Trophoblast cell (in vitro differentiated cells and primary cell): ENCODE measurements at regions not wholly inside any gene's neighbourhood (a gene's known extent, or its start where the extent isn't known, plus 50 kb on each side); places are given as distances from the start of the nearest gene placed in this dataset.

Source experiments
- DNase-seq, 2 donors: peaks; one replicate each; pipeline ENCODE4 v3.0.0-alpha.2; 2016
- H2AFZ ChIP-seq: 2 replicates; pipeline ENCODE4 v1.6.1; 2013; ENCODE audit warnings: low read length, moderate library complexity, mild to moderate bottlenecking; ENCODE audit not compliant: insufficient read depth, poor library complexity
- H2AK5ac ChIP-seq: 2 replicates; pipeline ENCODE4 v1.6.1; 2013; ENCODE audit warnings: mild to moderate bottlenecking, low read length
- H2BK120ac ChIP-seq: 2 replicates; pipeline ENCODE4 v1.6.1; 2013; ENCODE audit warnings: low read length, mild to moderate bottlenecking, moderate library complexity; ENCODE audit not compliant: insufficient read depth, poor library complexity
- H2BK12ac ChIP-seq: 2 replicates; pipeline ENCODE4 v1.6.1; 2013; ENCODE audit warnings: mild to moderate bottlenecking, low read length, moderate library complexity
- H2BK5ac ChIP-seq: 2 replicates; pipeline ENCODE4 v1.6.1; 2013; ENCODE audit warnings: low read length, low read depth, moderate library complexity, mild to moderate bottlenecking; ENCODE audit not compliant: poor library complexity
- H3K14ac ChIP-seq: 2 replicates; pipeline ENCODE4 v1.6.1; 2013; ENCODE audit warnings: mild to moderate bottlenecking, low read length
- H3K18ac ChIP-seq: 2 replicates; pipeline ENCODE4 v1.6.1; 2013; ENCODE audit warnings: mild to moderate bottlenecking, low read length
- H3K23ac ChIP-seq: 2 replicates; pipeline ENCODE4 v1.6.1; 2013; ENCODE audit warnings: low read length
- H3K27ac ChIP-seq: 2 replicates; pipeline ENCODE4 v1.5.1; 2013; ENCODE audit warnings: low read depth, mild to moderate bottlenecking, inconsistent platforms, low read length, moderate library complexity
- H3K27me3 ChIP-seq: 2 replicates; pipeline ENCODE4 v1.6.1; 2013; ENCODE audit warnings: inconsistent platforms, mild to moderate bottlenecking, low read length, moderate library complexity; ENCODE audit not compliant: insufficient read depth
- H3K36me3 ChIP-seq, 2 experiments: 1 replicate in 1 of 2; 2 replicates in 1 of 2; pipeline ENCODE4 v1.6.1; 2013; ENCODE audit warnings: low read length in 2 of 2, mild to moderate bottlenecking in 2 of 2, moderate library complexity in 1 of 2; ENCODE audit not compliant: insufficient read depth in 2 of 2, control insufficient read depth in 1 of 2
- H3K4ac ChIP-seq: 2 replicates; pipeline ENCODE4 v1.6.1; 2013; ENCODE audit warnings: low read depth, mild to moderate bottlenecking, low read length, moderate library complexity
- H3K4me1 ChIP-seq, 2 experiments: 1 replicate in 1 of 2; 2 replicates in 1 of 2; pipeline ENCODE4 v1.6.1; 2013; ENCODE audit warnings: low read length in 2 of 2, mild to moderate bottlenecking in 2 of 2, moderate library complexity in 1 of 2; ENCODE audit not compliant: insufficient read depth in 2 of 2, control insufficient read depth in 1 of 2
- H3K4me2 ChIP-seq: 2 replicates; pipeline ENCODE4 v1.6.1; 2013; ENCODE audit warnings: inconsistent platforms, mild to moderate bottlenecking, low read length, moderate library complexity
- H3K4me3 ChIP-seq: 2 replicates; pipeline ENCODE4 v1.5.1; 2013; ENCODE audit warnings: mild to moderate bottlenecking, low read depth, low read length, inconsistent platforms
- H3K79me1 ChIP-seq: one replicate; pipeline ENCODE4 v1.6.1; 2013; ENCODE audit warnings: low read length
- H3K79me2 ChIP-seq: 2 replicates; pipeline ENCODE4 v1.6.1; 2013; ENCODE audit warnings: low read length, mild to moderate bottlenecking; ENCODE audit not compliant: control insufficient read depth, insufficient read depth, poor library complexity
- H3K9ac ChIP-seq: 2 replicates; pipeline ENCODE4 v1.6.1; 2013; ENCODE audit warnings: mild to moderate bottlenecking, low read length
- H3K9me3 ChIP-seq: 2 replicates; pipeline ENCODE4 v1.6.1; 2013; ENCODE audit warnings: low read depth, mild to moderate bottlenecking, control low read depth, inconsistent platforms, low read length; ENCODE audit not compliant: insufficient read depth
- H4K12ac ChIP-seq: 2 replicates; pipeline ENCODE4 v1.6.1; 2013; ENCODE audit warnings: low read depth, mild to moderate bottlenecking, low read length, moderate library complexity
- H4K8ac ChIP-seq: 2 replicates; pipeline ENCODE4 v1.6.1; 2013; ENCODE audit warnings: low read depth, mild to moderate bottlenecking, low read length, moderate library complexity
- H4K91ac ChIP-seq: one replicate; pipeline ENCODE4 v1.6.1; 2013; ENCODE audit warnings: low read depth, mild to moderate bottlenecking, low read length, moderate library complexity
- WGBS: extraction: QIAGEN DNeasy Blood & Tissue Kit; methylation state at CpG from one replicate; pipeline ENCODE4 v1.1.7; 2013; ENCODE audit warnings: missing lambda C conversion rate; ENCODE audit not compliant: insufficient read length, insufficient coverage; ENCODE audit errors: extremely low coverage; 5-methylcytosine and 5-hydroxymethylcytosine counted together

- Histone ChIP-seq H4K8ac (no peak overlapping the region), H2BK5ac (no peak overlapping the region), H2AFZ (no peak overlapping the region), H3K9ac (no peak overlapping the region), H3K14ac (no peak overlapping the region), H3K27ac (no peak overlapping the region), H3K27me3 (no peaks in the 10 kb centered on the region), H2BK12ac (no peak overlapping the region), H3K9me3 (no peaks in the 10 kb centered on the region), H3K4ac (no peak overlapping the region), H3K4me3 (no peak overlapping the region), H3K79me1 (no peaks in the 10 kb centered on the region), H2AK5ac (no peak overlapping the region), H3K23ac (no peak overlapping the region), H3K4me1 (no peaks in the 10 kb centered on the region), H4K12ac (no peak overlapping the region), H3K18ac (no peak overlapping the region), H4K91ac (no peak overlapping the region), H2BK120ac (no peak overlapping the region), H3K36me3 (no peaks in the 10 kb centered on the region), H3K4me2 (no peak overlapping the region), H3K79me2 (no peaks in the 10 kb centered on the region)
- WGBS = no CpG with 5 or more reads among the region's 2 CpGs
- peak in 1 of 2 donors; percentile 45 for DNase-seq
Observed at GRCh38 chr2:215594766-215595165, 158.9 kb upstream of the FN1 start.

GRCh38 chr2:215590010-215590745, 154.3 kb upstream of the FN1 start:
- H2AFZ ChIP-seq = no peak overlapping the region
- peaks cover 2% of the 10 kb centered on the region for H3K79me1 ChIP-seq
- no peaks in the 10 kb centered on the region for H3K9me3 ChIP-seq
- H4K8ac ChIP-seq = no peak overlapping the region
- H3K27me3 ChIP-seq = no peaks in the 10 kb centered on the region
- H3K4ac ChIP-seq = no peak overlapping the region
- no peak overlapping the region for H3K4me2 ChIP-seq
- WGBS = no CpG with 5 or more reads among the region's 6 CpGs
- no peak overlapping the region for H3K14ac ChIP-seq
- no peak overlapping the region for H3K4me3 ChIP-seq
- no peak overlapping the region for H3K9ac ChIP-seq
- H3K27ac ChIP-seq = no peak overlapping the region
- H3K4me1 ChIP-seq = no peaks in the 10 kb centered on the region
- no peak overlapping the region for H4K12ac ChIP-seq
- H4K91ac ChIP-seq = no peak overlapping the region
- no peak overlapping the region for H2BK5ac ChIP-seq
- H3K18ac ChIP-seq = no peak overlapping the region
- no peak overlapping the region for H2BK12ac ChIP-seq
- H2AK5ac ChIP-seq = no peak overlapping the region
- H3K36me3 ChIP-seq = no peaks in the 10 kb centered on the region
- no peak overlapping the region for H3K23ac ChIP-seq
- H3K79me2 ChIP-seq = no peaks in the 10 kb centered on the region
- H2BK120ac ChIP-seq = no peak overlapping the region
- DNase-seq = no peak

- Histone ChIP-seq H3K27me3 (no peaks in the 10 kb centered on the region), H4K8ac (no peak overlapping the region), H3K18ac (no peak overlapping the region), H2AK5ac (no peak overlapping the region), H3K36me3 (no peaks in the 10 kb centered on the region), H3K4me3 (no peak overlapping the region), H2BK120ac (no peak overlapping the region), H3K14ac (no peak overlapping the region), H3K79me1 (peaks cover 2% of the 10 kb centered on the region), H2AFZ (no peak overlapping the region), H4K91ac (no peak overlapping the region), H3K9me3 (no peaks in the 10 kb centered on the region), H4K12ac (no peak overlapping the region), H3K4me2 (no peak overlapping the region), H3K4ac (no peak overlapping the region), H3K23ac (no peak overlapping the region), H3K9ac (no peak overlapping the region), H2BK5ac (no peak overlapping the region), H3K27ac (no peak overlapping the region), H3K4me1 (no peaks in the 10 kb centered on the region), H3K79me2 (no peaks in the 10 kb centered on the region), H2BK12ac (no peak overlapping the region)
- DNase-seq = no peak
- WGBS = no CpG with 5 or more reads among the region's 1 CpG
Observed at GRCh38 chr2:215583881-215584280, 148.0 kb upstream of the FN1 start.

- Histone ChIP-seq H2AK5ac (no peak overlapping the region), H3K14ac (no peak overlapping the region), H3K27me3 (no peaks in the 10 kb centered on the region), H3K4ac (no peak overlapping the region), H3K4me2 (no peak overlapping the region), H3K9ac (no peak overlapping the region), H4K91ac (no peak overlapping the region), H3K9me3 (no peaks in the 10 kb centered on the region), H3K27ac (no peak overlapping the region), H3K79me2 (no peaks in the 10 kb centered on the region), H3K79me1 (no peaks in the 10 kb centered on the region), H3K18ac (no peak overlapping the region), H3K4me3 (no peak overlapping the region), H3K4me1 (no peaks in the 10 kb centered on the region), H2BK5ac (no peak overlapping the region), H3K23ac (no peak overlapping the region), H4K8ac (no peak overlapping the region), H2BK120ac (no peak overlapping the region), H2BK12ac (no peak overlapping the region), H3K36me3 (no peaks in the 10 kb centered on the region), H2AFZ (no peak overlapping the region), H4K12ac (no peak overlapping the region)
- no CpG with 5 or more reads among the region's 3 CpGs for WGBS
- peak; percentile 39 to 73 for DNase-seq
Observed at GRCh38 chr2:215579809-215580208, 143.9 kb upstream of the FN1 start.
